ENCODE measurements at regions not wholly inside any gene's neighbourhood (a gene's known extent, or its start where the extent isn't known, plus 50 kb on each side); places are given as distances from the start of the nearest gene placed in this dataset.
"Not testable (repeated sequence)": the region's sequence is repeated elsewhere in the genome, so short reads cannot be mapped to it uniquely, and the experiment has no call there.

- H2AFZ ChIP-seq (ENCODE audit: low read length) = peak overlapping the region; percentile 39
- DNase-seq (ENCODE audit: low read depth in 2 of 2) = peak; percentile 29 to 79
- H3K9me3 ChIP-seq (ENCODE audit: control insufficient read depth, insufficient read depth, low read depth, low read length) = no peaks in the 10 kb centered on the region
These were observed 174.2 kb upstream of the SLC38A2 start for GRCh38 chr12:46546634-46547273.

GRCh38 chr12:46543378-46543795 lies 170.8 kb upstream of the SLC38A2 start:
- not testable (repeated sequence) for H3K36me3 ChIP-seq (ENCODE audit: control insufficient read depth, insufficient read depth, low read length); H3K9ac ChIP-seq (ENCODE audit: insufficient read depth, low read length); H3K27me3 ChIP-seq (ENCODE audit: control insufficient read depth, insufficient read depth, low read length); H3K79me2 ChIP-seq (ENCODE audit: control insufficient read depth, insufficient read depth, low read length); H3K4me3 ChIP-seq (replicated peaks in 1 of 4; ENCODE audit: control extremely low read depth in 1 of 4, insufficient read depth in 1 of 4, low read depth in 3 of 4, low read length in 4 of 4); H3K4me2 ChIP-seq (ENCODE audit: extremely low read depth, insufficient read depth, low read length); H2AFZ ChIP-seq (ENCODE audit: low read length); DNase-seq (ENCODE audit: low read depth in 2 of 2); H3K4me1 ChIP-seq (ENCODE audit: control insufficient read depth, extremely low read depth, insufficient read depth, low read length); H4K20me1 ChIP-seq (ENCODE audit: control insufficient read depth, extremely low read depth, insufficient read depth, low read length); H3K9me3 ChIP-seq (ENCODE audit: control insufficient read depth, insufficient read depth, low read depth, low read length); H3K27ac ChIP-seq (ENCODE audit: insufficient read depth, low read length)

More at GRCh38 chr12:46546634-46547273, 174.2 kb upstream of the SLC38A2 start:
- Histone ChIP-seq H3K9ac (ENCODE audit: insufficient read depth, low read length) (no peak overlapping the region), H3K4me1 (ENCODE audit: control insufficient read depth, extremely low read depth, insufficient read depth, low read length) (peaks cover 19% of the 10 kb centered on the region), H3K27ac (ENCODE audit: insufficient read depth, low read length) (peak overlapping the region; percentile 17), H3K4me2 (ENCODE audit: extremely low read depth, insufficient read depth, low read length) (no peak overlapping the region), H3K27me3 (ENCODE audit: control insufficient read depth, insufficient read depth, low read length) (no peaks in the 10 kb centered on the region), H3K79me2 (ENCODE audit: control insufficient read depth, insufficient read depth, low read length) (no peaks in the 10 kb centered on the region), H3K36me3 (ENCODE audit: control insufficient read depth, insufficient read depth, low read length) (no peaks in the 10 kb centered on the region), H3K4me3 (replicated peaks in 1 of 4; ENCODE audit: control extremely low read depth in 1 of 4, insufficient read depth in 1 of 4, low read depth in 3 of 4, low read length in 4 of 4) (no peak overlapping the region), H4K20me1 (ENCODE audit: control insufficient read depth, extremely low read depth, insufficient read depth, low read length) (no peaks in the 10 kb centered on the region)
- TF ChIP-seq EZH2 (IDR thresholded peaks at IDR 0.05; ENCODE audit: low read length, missing control alignments) = no peak
- TF ChIP-seq CTCF (conservative IDR thresholded peaks at IDR 0.05 in 1 of 2, IDR thresholded peaks at IDR 0.05 in 1 of 2; ENCODE audit: low read depth in 1 of 2, low read length in 2 of 2) = no peak

- no peak for DNase-seq (ENCODE audit: low read depth in 2 of 2)
- H3K36me3 ChIP-seq (ENCODE audit: control insufficient read depth, insufficient read depth, low read length) = no peaks in the 10 kb centered on the region
- no peak overlapping the region for H3K4me3 ChIP-seq (replicated peaks in 1 of 4; ENCODE audit: control extremely low read depth in 1 of 4, insufficient read depth in 1 of 4, low read depth in 3 of 4, low read length in 4 of 4)
- H3K79me2 ChIP-seq (ENCODE audit: control insufficient read depth, insufficient read depth, low read length) = no peaks in the 10 kb centered on the region
- no peak overlapping the region for H3K9ac ChIP-seq (ENCODE audit: insufficient read depth, low read length)
- no peak overlapping the region for H3K4me2 ChIP-seq (ENCODE audit: extremely low read depth, insufficient read depth, low read length)
- no peak overlapping the region for H3K27ac ChIP-seq (ENCODE audit: insufficient read depth, low read length)
- no peaks in the 10 kb centered on the region for H3K4me1 ChIP-seq (ENCODE audit: control insufficient read depth, extremely low read depth, insufficient read depth, low read length)
- no peaks in the 10 kb centered on the region for H3K27me3 ChIP-seq (ENCODE audit: control insufficient read depth, insufficient read depth, low read length)
- no peaks in the 10 kb centered on the region for H3K9me3 ChIP-seq (ENCODE audit: control insufficient read depth, insufficient read depth, low read depth, low read length)
- no peak overlapping the region for H2AFZ ChIP-seq (ENCODE audit: low read length)
- H4K20me1 ChIP-seq (ENCODE audit: control insufficient read depth, extremely low read depth, insufficient read depth, low read length) = no peaks in the 10 kb centered on the region
- TF ChIP-seq EZH2 (IDR thresholded peaks at IDR 0.05; ENCODE audit: low read length, missing control alignments) (no peak), CTCF (conservative IDR thresholded peaks at IDR 0.05 in 1 of 2, IDR thresholded peaks at IDR 0.05 in 1 of 2; ENCODE audit: low read depth in 1 of 2, low read length in 2 of 2) (no peak)
These were observed 166.4 kb upstream of the SLC38A2 start for GRCh38 chr12:46538976-46539375.
